H9 (cell line): ENCODE measurements at regions not wholly inside any gene's neighbourhood (a gene's known extent, or its start where the extent isn't known, plus 50 kb on each side); places are given as distances from the start of the nearest gene placed in this dataset.

Source experiments
- DNase-seq: peaks from one replicate; pipeline ENCODE4 v3.0.0-alpha.2; 2017
- H2AFZ ChIP-seq: one replicate; pipeline ENCODE4 v1.6.1; 2013; ENCODE audit warnings: mild to moderate bottlenecking, low read length, control low read depth, moderate library complexity
- H2AK5ac ChIP-seq: 2 replicates; pipeline ENCODE4 v1.6.1; 2013; ENCODE audit warnings: low read length, control low read depth, mixed read lengths; ENCODE audit not compliant: insufficient read length
- H2BK120ac ChIP-seq: one replicate; pipeline ENCODE4 v1.6.1; 2013; ENCODE audit warnings: low read depth, mild to moderate bottlenecking, low read length, control low read depth, inconsistent platforms; ENCODE audit not compliant: poor library complexity, severe bottlenecking
- H2BK12ac ChIP-seq: 2 replicates; pipeline ENCODE4 v1.6.1; 2013; ENCODE audit warnings: low read length, control low read depth, mixed read lengths, low read depth; ENCODE audit not compliant: insufficient read length
- H2BK15ac ChIP-seq: 2 replicates; pipeline ENCODE4 v1.6.1; 2013; ENCODE audit warnings: low read depth, low read length, control low read depth
- H2BK20ac ChIP-seq: one replicate; pipeline ENCODE4 v1.6.1; 2013; ENCODE audit warnings: low read depth, mild to moderate bottlenecking, low read length, control low read depth, inconsistent platforms; ENCODE audit not compliant: poor library complexity, severe bottlenecking
- H2BK5ac ChIP-seq: 2 replicates; pipeline ENCODE4 v1.6.1; 2013; ENCODE audit warnings: low read length, control low read depth, mixed read lengths; ENCODE audit not compliant: insufficient read length
- H3K14ac ChIP-seq: 2 replicates; pipeline ENCODE4 v1.6.1; 2013; ENCODE audit warnings: low read length, control low read depth; ENCODE audit not compliant: insufficient read depth
- H3K18ac ChIP-seq: 2 replicates; pipeline ENCODE4 v1.6.1; 2013; ENCODE audit warnings: low read depth, mild to moderate bottlenecking, mixed read lengths, low read length, control low read depth; ENCODE audit not compliant: insufficient read length
- H3K23ac ChIP-seq: 2 replicates; pipeline ENCODE4 v1.6.1; 2013; ENCODE audit warnings: low read length, control low read depth, mixed read lengths, low read depth; ENCODE audit not compliant: insufficient read length
- H3K23me2 ChIP-seq: 2 replicates; pipeline ENCODE4 v1.6.1; 2013; ENCODE audit warnings: low read depth, mild to moderate bottlenecking, mixed read lengths, low read length, control low read depth; ENCODE audit not compliant: insufficient read length, poor library complexity, severe bottlenecking
- H3K27ac ChIP-seq: 2 replicates; pipeline ENCODE4 v1.5.1; 2013; ENCODE audit warnings: low read length, control low read depth, mixed read lengths, low read depth; ENCODE audit not compliant: insufficient read length
- H3K27me3 ChIP-seq: 2 replicates; pipeline ENCODE4 v1.6.1; 2013; ENCODE audit warnings: low read length, control low read depth, inconsistent platforms; ENCODE audit not compliant: insufficient read depth
- H3K4ac ChIP-seq: 2 replicates; pipeline ENCODE4 v1.6.1; 2013; ENCODE audit warnings: low read depth, mild to moderate bottlenecking, control low read depth, inconsistent platforms, low read length, moderate library complexity
- H3K4me1 ChIP-seq: 2 replicates; pipeline ENCODE4 v1.6.1; 2013; ENCODE audit warnings: low read length, control low read depth, inconsistent platforms; ENCODE audit not compliant: insufficient read depth
- H3K4me2 ChIP-seq: 2 replicates; pipeline ENCODE4 v1.6.1; 2013; ENCODE audit warnings: low read length, control low read depth, mixed read lengths; ENCODE audit not compliant: insufficient read length, insufficient read depth
- H3K56ac ChIP-seq: 2 replicates; pipeline ENCODE4 v1.6.1; 2013; ENCODE audit warnings: low read depth, mild to moderate bottlenecking, mixed read lengths, low read length, control low read depth; ENCODE audit not compliant: insufficient read length
- H3K79me1 ChIP-seq: 2 replicates; pipeline ENCODE4 v1.6.1; 2013; ENCODE audit warnings: low read depth, mild to moderate bottlenecking, moderate library complexity, low read length, control low read depth, inconsistent platforms; ENCODE audit not compliant: insufficient read depth, poor library complexity, severe bottlenecking
- H3K79me2 ChIP-seq: 2 replicates; pipeline ENCODE4 v1.6.1; 2013; ENCODE audit warnings: low read length, control low read depth, inconsistent platforms; ENCODE audit not compliant: insufficient read depth
- H3K9ac ChIP-seq: 2 replicates; pipeline ENCODE4 v1.6.1; 2013; ENCODE audit warnings: low read length, control low read depth, mixed read lengths; ENCODE audit not compliant: insufficient read length; ENCODE audit errors: extremely low read depth
- H3K9me3 ChIP-seq: one replicate; pipeline ENCODE4 v1.6.1; 2013; ENCODE audit warnings: low read depth, low read length, inconsistent platforms; ENCODE audit not compliant: control insufficient read depth
- H3T11ph ChIP-seq: one replicate; pipeline ENCODE4 v1.6.1; 2013; ENCODE audit warnings: mild to moderate bottlenecking, low read length, control low read depth, inconsistent platforms
- H4K20me1 ChIP-seq: one replicate; pipeline ENCODE4 v1.6.1; 2013; ENCODE audit not compliant: control insufficient read depth, insufficient read length, insufficient read depth
- H4K5ac ChIP-seq: 2 replicates; pipeline ENCODE4 v1.6.1; 2013; ENCODE audit warnings: low read depth, mild to moderate bottlenecking, mixed read lengths, low read length, control low read depth; ENCODE audit not compliant: insufficient read length
- H4K8ac ChIP-seq: replicated peaks from 2 replicates; pipeline ENCODE4 v1.6.1; 2013; ENCODE audit warnings: low read length, control low read depth, mixed read lengths, low read depth; ENCODE audit not compliant: insufficient read length
- H4K91ac ChIP-seq: 2 replicates; pipeline ENCODE4 v1.6.1; 2013; ENCODE audit warnings: low read depth, mild to moderate bottlenecking, moderate library complexity, mixed read lengths, low read length, control low read depth; ENCODE audit not compliant: insufficient read length
- H3K27ac Mint-ChIP-seq, 3 experiments: 2 replicates in 2 of 3; 3 replicates in 1 of 3; pipeline ENCODE4 v1.8.0; 2020 to 2021; ENCODE audit warnings: mixed read lengths in 3 of 3, mild to moderate bottlenecking in 1 of 3, moderate library complexity in 1 of 3
- H3K27me3 Mint-ChIP-seq: 2 replicates; pipeline ENCODE4 v1.8.0; 2021; ENCODE audit warnings: low read depth, mild to moderate bottlenecking, moderate library complexity, mixed read lengths
- H3K36me3 Mint-ChIP-seq, 3 experiments: 2 replicates in 2 of 3; 3 replicates in 1 of 3; pipeline ENCODE4 v1.8.0; 2020 to 2021; ENCODE audit warnings: low read depth in 3 of 3, mixed read lengths in 3 of 3; ENCODE audit not compliant: insufficient read depth in 1 of 3
- H3K4me1 Mint-ChIP-seq, 2 experiments: 2 replicates each; pipeline ENCODE4 v1.8.0; 2020; ENCODE audit warnings: mixed read lengths in 2 of 2
- H3K4me3 Mint-ChIP-seq, 2 experiments: 2 replicates in 1 of 2; 3 replicates in 1 of 2; pipeline ENCODE4 v1.8.0; 2020 to 2021; ENCODE audit warnings: mild to moderate bottlenecking in 2 of 2, mixed read lengths in 2 of 2, moderate library complexity in 1 of 2
- H3K9me3 Mint-ChIP-seq, 2 experiments: 2 replicates in 1 of 2; 3 replicates in 1 of 2; pipeline ENCODE4 v1.8.0; 2020; ENCODE audit warnings: mild to moderate bottlenecking in 2 of 2, mixed read lengths in 2 of 2, moderate library complexity in 1 of 2
- WGBS: extraction: QIAGEN DNeasy Blood & Tissue Kit; methylation state at CpG from one replicate; pipeline ENCODE4 v1.1.7; 2013; ENCODE audit warnings: missing lambda C conversion rate, low lambda C conversion rate, mixed read lengths; ENCODE audit not compliant: insufficient read length; ENCODE audit errors: extremely low coverage; 5-methylcytosine and 5-hydroxymethylcytosine counted together
- TF ChIP-seq, protein P1 (sequence below): fragments of 200-600 bp; sonication (generic); conservative IDR thresholded peaks from 3 replicates; pipeline ENCODE4 v1.8.0; 2021; ENCODE audit warnings: antibody characterized with exemption, mild to moderate bottlenecking

DNA sequence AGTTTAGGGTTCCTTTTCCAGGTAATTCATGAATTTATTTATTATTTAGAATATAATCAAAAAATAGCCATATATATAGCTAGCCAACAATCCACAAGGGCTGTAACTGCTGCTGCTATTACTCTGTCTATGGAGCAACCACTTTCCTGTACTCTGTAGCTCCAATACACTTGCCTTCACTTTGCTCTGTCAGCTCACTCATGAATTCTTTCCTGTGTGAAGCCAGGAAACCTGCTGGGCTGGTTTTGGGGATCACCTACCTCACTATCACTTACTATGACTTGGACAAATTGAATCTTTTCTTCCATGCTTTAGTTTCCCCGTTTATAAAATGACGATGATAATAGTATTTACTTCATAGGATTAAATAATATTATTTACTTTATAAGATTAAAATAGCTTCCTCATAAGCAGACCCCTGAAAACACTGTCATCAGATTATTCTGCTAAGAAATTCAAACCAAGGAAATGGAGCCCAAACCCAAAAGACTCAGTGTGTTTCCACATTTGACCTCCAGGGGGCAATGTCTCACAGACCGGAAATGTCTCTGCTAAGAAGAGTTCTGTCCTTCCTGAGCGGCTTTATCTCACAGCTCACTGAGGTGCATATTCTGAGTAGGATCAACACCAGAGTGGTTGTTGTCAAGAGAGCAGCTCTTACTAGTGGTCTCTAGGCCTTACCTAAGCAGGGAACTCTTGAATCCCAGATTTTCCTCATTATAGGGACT is 457.1 kb downstream of the DAD1 start:
- H4K8ac ChIP-seq, result no peak overlapping the region
- no peaks in the 10 kb centered on the region for H3K4me1 Mint-ChIP-seq
- H3K27ac ChIP-seq, result no peak overlapping the region
- TF ChIP-seq, protein P1, sequence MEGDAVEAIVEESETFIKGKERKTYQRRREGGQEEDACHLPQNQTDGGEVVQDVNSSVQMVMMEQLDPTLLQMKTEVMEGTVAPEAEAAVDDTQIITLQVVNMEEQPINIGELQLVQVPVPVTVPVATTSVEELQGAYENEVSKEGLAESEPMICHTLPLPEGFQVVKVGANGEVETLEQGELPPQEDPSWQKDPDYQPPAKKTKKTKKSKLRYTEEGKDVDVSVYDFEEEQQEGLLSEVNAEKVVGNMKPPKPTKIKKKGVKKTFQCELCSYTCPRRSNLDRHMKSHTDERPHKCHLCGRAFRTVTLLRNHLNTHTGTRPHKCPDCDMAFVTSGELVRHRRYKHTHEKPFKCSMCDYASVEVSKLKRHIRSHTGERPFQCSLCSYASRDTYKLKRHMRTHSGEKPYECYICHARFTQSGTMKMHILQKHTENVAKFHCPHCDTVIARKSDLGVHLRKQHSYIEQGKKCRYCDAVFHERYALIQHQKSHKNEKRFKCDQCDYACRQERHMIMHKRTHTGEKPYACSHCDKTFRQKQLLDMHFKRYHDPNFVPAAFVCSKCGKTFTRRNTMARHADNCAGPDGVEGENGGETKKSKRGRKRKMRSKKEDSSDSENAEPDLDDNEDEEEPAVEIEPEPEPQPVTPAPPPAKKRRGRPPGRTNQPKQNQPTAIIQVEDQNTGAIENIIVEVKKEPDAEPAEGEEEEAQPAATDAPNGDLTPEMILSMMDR, result peak; percentile 82
- no CpG with 5 or more reads among the region's 4 CpGs for WGBS
- H2AK5ac ChIP-seq, result no peak overlapping the region
- H3K9me3 ChIP-seq, result no peaks in the 10 kb centered on the region
- H3K4ac ChIP-seq, result no peak overlapping the region
- no peak overlapping the region for H3K4me3 Mint-ChIP-seq
- no peak overlapping the region for H3K27ac Mint-ChIP-seq
- H3K9me3 Mint-ChIP-seq, result peaks cover 15 to 23% of the 10 kb centered on the region in 2 experiments
- H2BK20ac ChIP-seq, result no peak overlapping the region
- no peaks in the 10 kb centered on the region for H3K79me2 ChIP-seq
- no peak overlapping the region for H4K5ac ChIP-seq
- H2BK5ac ChIP-seq, result no peak overlapping the region
- no peak overlapping the region for H3K23ac ChIP-seq
- H3K27me3 ChIP-seq, result no peaks in the 10 kb centered on the region
- no peaks in the 10 kb centered on the region for H3K4me1 ChIP-seq
- no peak overlapping the region for H2BK12ac ChIP-seq
- H3K56ac ChIP-seq, result no peak overlapping the region
- DNase-seq, result peak; percentile 37
- H2BK15ac ChIP-seq, result no peak overlapping the region
- no peaks in the 10 kb centered on the region for H3K79me1 ChIP-seq
- H2BK120ac ChIP-seq, result no peak overlapping the region
- no peaks in the 10 kb centered on the region for H4K20me1 ChIP-seq
- H3K18ac ChIP-seq, result no peak overlapping the region
- H3K9ac ChIP-seq, result no peak overlapping the region
- H3K4me2 ChIP-seq, result no peak overlapping the region
- H3T11ph ChIP-seq, result no peak overlapping the region
- H3K14ac ChIP-seq, result no peak overlapping the region
- peaks cover 0 to 16% (median 4%) of the 10 kb centered on the region in 3 experiments; a peak in 3 of 7 replicates for H3K36me3 Mint-ChIP-seq
- H3K23me2 ChIP-seq, result no peaks in the 10 kb centered on the region
- no peak overlapping the region for H4K91ac ChIP-seq
- H2AFZ ChIP-seq, result no peak overlapping the region
- peaks cover 5% of the 10 kb centered on the region; the same call in 1 of the 2 replicates for H3K27me3 Mint-ChIP-seq
